ENCODE measurements at regions not wholly inside any gene's neighbourhood (a gene's known extent, or its start where the extent isn't known, plus 50 kb on each side); places are given as distances from the start of the nearest gene placed in this dataset.
A peak's percentile ranks its signal among the peaks of the same experiment; 100 is the strongest.

DNA sequence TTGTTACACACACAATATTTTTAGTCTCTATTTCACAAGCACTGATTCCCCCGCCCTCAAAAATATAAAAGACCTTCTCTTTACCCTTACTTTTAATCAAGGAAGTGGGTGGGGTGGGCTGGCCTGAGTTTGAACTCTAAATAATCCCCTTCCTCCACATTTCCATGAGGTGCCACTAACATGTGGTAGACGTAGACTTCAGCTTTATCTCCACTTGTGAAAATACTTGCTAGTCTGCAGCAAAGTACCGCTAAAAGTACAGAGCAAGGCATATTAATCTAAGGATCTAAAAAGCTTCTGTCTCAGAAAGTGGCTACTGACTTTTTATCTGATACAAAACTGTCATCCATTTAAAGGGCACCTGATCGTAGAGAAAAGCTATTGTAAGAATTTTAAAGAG lies 739.6 kb upstream of the SLC10A2 start:
- H3K4me3 ChIP-seq: no peak overlapping the region
- no peak overlapping the region for H3K27ac ChIP-seq (replicated peaks)
- TF ChIP-seq, protein P1, sequence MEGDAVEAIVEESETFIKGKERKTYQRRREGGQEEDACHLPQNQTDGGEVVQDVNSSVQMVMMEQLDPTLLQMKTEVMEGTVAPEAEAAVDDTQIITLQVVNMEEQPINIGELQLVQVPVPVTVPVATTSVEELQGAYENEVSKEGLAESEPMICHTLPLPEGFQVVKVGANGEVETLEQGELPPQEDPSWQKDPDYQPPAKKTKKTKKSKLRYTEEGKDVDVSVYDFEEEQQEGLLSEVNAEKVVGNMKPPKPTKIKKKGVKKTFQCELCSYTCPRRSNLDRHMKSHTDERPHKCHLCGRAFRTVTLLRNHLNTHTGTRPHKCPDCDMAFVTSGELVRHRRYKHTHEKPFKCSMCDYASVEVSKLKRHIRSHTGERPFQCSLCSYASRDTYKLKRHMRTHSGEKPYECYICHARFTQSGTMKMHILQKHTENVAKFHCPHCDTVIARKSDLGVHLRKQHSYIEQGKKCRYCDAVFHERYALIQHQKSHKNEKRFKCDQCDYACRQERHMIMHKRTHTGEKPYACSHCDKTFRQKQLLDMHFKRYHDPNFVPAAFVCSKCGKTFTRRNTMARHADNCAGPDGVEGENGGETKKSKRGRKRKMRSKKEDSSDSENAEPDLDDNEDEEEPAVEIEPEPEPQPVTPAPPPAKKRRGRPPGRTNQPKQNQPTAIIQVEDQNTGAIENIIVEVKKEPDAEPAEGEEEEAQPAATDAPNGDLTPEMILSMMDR (IDR thresholded peaks at IDR 0.05; ENCODE audit: borderline replicate concordance): no peak
- intact Hi-C loops (cut with micrococcal nuclease): no loop called here
- no peak for DNase-seq
- H3K9me3 ChIP-seq (replicated peaks): no peaks in the 10 kb centered on the region
- H3K27me3 ChIP-seq (ENCODE audit: low read depth): no peaks in the 10 kb centered on the region
- H3K4me1 ChIP-seq: peaks cover 4% of the 10 kb centered on the region
- H3K36me3 ChIP-seq: no peaks in the 10 kb centered on the region

DNA sequence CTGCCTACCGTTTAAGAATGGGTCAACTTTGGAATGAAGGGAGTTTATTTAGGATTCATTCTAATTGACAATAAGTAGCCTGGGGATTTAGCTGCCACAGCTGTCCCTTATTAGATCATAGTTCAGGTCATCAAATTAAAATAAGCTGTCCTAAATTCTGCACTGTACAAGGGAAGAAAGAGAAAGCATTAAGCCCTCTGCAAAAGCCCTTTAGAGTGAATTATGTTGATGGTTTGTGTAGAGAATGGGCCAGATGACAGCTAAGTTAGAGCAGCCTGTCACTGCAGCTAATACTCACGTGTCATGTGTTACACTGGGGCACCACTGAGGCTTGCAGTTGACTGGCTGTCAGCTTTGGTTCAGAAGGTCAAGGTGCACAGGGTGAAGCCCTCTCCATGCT lies 737.1 kb upstream of the SLC10A2 start:
- H3K27ac ChIP-seq (replicated peaks): no peak overlapping the region
- H3K27me3 ChIP-seq (ENCODE audit: low read depth): no peaks in the 10 kb centered on the region
- no peak for DNase-seq
- TF ChIP-seq, protein P1 (IDR thresholded peaks at IDR 0.05; ENCODE audit: borderline replicate concordance): no peak
- H3K4me1 ChIP-seq: peaks cover 4% of the 10 kb centered on the region
- no peak overlapping the region for H3K4me3 ChIP-seq
- intact Hi-C loops (cut with micrococcal nuclease): no loop called here
- no peaks in the 10 kb centered on the region for H3K9me3 ChIP-seq (replicated peaks)
- H3K36me3 ChIP-seq: no peaks in the 10 kb centered on the region

DNA sequence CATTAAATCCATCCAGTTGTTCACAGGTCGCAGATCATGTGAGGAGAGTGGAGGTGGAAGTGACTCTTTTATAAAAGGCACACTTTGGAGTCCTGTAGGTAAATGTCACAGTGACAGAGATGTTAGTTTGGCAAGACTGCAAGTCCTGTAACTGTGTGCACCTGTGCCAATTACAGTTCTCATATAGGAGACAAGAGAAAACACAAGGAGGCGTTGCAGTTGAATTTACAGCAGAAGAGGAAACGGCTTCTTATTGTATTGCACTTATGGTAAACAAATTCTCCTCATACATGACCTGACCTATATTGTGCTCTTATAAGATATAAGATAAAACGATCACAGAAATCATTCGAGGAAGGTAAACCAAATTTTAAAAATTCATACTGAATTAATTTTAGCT lies 732.8 kb upstream of the SLC10A2 start:
- Histone ChIP-seq H3K36me3 (no peaks in the 10 kb centered on the region), H3K4me1 (peaks cover 6% of the 10 kb centered on the region), H3K27ac (replicated peaks) (no peak overlapping the region), H3K9me3 (replicated peaks) (no peaks in the 10 kb centered on the region), H3K27me3 (ENCODE audit: low read depth) (no peaks in the 10 kb centered on the region), H3K4me3 (no peak overlapping the region)
- TF ChIP-seq, protein P1 (IDR thresholded peaks at IDR 0.05; ENCODE audit: borderline replicate concordance): no peak
- intact Hi-C loops (cut with micrococcal nuclease): no loop called here
- no peak for DNase-seq

DNA sequence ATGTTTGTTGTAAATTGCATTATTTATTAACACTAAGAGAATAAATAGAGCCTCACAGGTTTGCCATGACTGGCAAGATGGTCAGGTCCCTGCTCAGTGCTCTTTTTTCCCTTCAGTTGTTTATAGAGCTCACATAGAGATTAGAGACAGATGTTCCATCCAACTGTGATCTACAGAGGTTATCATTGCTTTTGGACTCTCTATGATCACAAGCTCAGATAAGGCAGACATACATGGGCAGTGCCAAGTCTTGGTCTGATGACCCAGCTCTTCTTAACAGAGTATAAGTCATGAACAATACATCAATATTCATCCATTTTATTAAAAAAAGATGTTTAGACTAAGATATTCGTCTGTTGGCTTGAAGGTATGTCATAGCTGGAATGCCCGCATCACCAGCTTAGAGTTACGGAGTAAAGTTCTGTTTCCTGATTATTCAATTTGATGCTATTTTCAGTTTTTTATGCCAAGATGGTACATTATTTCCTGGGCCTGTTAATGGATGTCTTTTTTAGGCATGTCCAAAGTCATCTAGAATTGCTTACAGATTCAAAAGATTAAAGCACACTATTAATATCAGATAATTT lies 729.8 kb upstream of the SLC10A2 start:
- intact Hi-C loops (cut with micrococcal nuclease): no loop called here
- no peaks in the 10 kb centered on the region for H3K9me3 ChIP-seq (replicated peaks)
- TF ChIP-seq, protein P1 (IDR thresholded peaks at IDR 0.05; ENCODE audit: borderline replicate concordance): no peak
- H3K36me3 ChIP-seq: no peaks in the 10 kb centered on the region
- no peak for DNase-seq
- H3K4me1 ChIP-seq: peaks cover 3% of the 10 kb centered on the region
- no peak overlapping the region for H3K27ac ChIP-seq (replicated peaks)
- no peak overlapping the region for H3K4me3 ChIP-seq
- H3K27me3 ChIP-seq (ENCODE audit: low read depth): no peaks in the 10 kb centered on the region

DNA sequence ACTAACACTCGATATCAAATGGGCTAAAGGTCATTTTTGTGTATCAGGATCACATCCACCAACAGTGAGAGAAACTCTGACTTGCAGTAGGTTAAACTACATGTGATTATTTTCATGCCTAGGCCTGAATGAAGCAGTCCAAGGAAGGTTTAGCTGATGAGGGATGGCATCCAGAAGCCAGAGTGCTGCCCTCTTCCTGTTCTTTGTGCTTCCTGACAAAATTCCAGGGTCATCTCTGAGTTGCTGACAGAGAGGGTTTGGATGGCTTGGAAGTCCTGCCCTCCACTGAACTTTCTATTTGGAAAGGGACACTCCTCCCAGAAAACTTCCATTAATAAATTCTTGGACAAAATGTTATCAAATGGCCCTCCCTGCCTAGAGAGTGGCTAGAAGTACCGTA lies 728.3 kb upstream of the SLC10A2 start:
- intact Hi-C loops (cut with micrococcal nuclease): no loop called here
- no peak overlapping the region for H3K27ac ChIP-seq (replicated peaks)
- H3K27me3 ChIP-seq (ENCODE audit: low read depth): no peaks in the 10 kb centered on the region
- TF ChIP-seq, protein P1 (IDR thresholded peaks at IDR 0.05; ENCODE audit: borderline replicate concordance): peak; percentile 10
- no peaks in the 10 kb centered on the region for H3K9me3 ChIP-seq (replicated peaks)
- DNase-seq: no peak
- H3K36me3 ChIP-seq: no peaks in the 10 kb centered on the region
- peaks cover 3% of the 10 kb centered on the region for H3K4me1 ChIP-seq
- H3K4me3 ChIP-seq: no peak overlapping the region
